ENCODE measurements at regions not wholly inside any gene's neighbourhood (a gene's known extent, or its start where the extent isn't known, plus 50 kb on each side); places are given as distances from the start of the nearest gene placed in this dataset.

DNA sequence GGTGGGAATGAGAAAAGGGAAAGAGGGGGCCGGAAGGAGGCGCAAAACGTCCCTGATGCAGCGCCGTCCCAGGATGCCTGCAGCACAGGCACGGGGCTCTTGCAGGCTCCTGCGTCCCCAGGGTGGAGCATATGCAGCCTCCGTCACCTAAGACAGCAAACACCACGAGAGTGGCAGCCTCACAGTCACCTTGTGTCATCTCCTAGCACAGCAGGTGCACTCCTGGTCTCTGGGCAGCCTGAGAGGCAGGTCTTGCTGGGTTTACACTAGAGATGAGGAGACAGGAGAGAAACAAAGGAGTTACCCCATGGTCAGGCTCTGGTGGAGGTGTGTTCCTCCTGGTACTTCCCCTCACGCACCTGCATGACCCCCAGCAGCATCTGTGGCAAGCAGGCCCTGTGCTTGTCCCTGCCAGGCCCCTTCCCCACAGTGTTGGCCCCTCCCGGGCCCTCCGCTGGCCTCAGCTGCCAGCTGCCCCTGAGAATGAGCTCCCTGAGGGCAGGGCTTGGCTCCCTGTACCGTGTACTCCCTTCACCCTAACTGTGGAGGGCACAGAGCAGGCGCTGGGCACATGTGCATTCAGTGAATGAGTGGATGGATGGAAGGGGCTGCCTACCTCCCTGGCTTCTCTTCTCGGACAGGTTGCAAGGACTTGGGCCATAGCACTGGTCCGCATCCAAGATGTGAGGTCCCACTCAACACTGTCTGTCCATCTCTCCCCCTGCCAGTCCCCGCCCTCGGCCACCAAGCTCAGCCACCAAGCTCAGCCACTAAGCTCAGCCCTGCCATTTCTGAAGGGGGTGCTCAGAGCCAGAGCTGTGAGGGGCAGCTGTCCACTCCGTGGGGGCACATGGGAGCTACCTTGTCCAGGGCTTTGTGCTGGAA, 988.6 kb downstream of the BRD1 start:
- TF ChIP-seq, protein P1, sequence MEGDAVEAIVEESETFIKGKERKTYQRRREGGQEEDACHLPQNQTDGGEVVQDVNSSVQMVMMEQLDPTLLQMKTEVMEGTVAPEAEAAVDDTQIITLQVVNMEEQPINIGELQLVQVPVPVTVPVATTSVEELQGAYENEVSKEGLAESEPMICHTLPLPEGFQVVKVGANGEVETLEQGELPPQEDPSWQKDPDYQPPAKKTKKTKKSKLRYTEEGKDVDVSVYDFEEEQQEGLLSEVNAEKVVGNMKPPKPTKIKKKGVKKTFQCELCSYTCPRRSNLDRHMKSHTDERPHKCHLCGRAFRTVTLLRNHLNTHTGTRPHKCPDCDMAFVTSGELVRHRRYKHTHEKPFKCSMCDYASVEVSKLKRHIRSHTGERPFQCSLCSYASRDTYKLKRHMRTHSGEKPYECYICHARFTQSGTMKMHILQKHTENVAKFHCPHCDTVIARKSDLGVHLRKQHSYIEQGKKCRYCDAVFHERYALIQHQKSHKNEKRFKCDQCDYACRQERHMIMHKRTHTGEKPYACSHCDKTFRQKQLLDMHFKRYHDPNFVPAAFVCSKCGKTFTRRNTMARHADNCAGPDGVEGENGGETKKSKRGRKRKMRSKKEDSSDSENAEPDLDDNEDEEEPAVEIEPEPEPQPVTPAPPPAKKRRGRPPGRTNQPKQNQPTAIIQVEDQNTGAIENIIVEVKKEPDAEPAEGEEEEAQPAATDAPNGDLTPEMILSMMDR (conservative IDR thresholded peaks at IDR 0.05; ENCODE audit: low read depth, low read length): no peak
- no peak for TF ChIP-seq MAZ (IDR thresholded peaks at IDR 0.05; ENCODE audit: borderline replicate concordance, low read depth, low read length)
- TF ChIP-seq MXI1 (IDR thresholded peaks at IDR 0.05; ENCODE audit: borderline replicate concordance, low read depth, low read length): no peak
- TF ChIP-seq RFX5 (IDR thresholded peaks at IDR 0.05; ENCODE audit: low read depth, low read length): no peak
- no peak for TF ChIP-seq POLR2A (IDR thresholded peaks at IDR 0.05; ENCODE audit: low read depth, low read length)
- TF ChIP-seq, protein P2, sequence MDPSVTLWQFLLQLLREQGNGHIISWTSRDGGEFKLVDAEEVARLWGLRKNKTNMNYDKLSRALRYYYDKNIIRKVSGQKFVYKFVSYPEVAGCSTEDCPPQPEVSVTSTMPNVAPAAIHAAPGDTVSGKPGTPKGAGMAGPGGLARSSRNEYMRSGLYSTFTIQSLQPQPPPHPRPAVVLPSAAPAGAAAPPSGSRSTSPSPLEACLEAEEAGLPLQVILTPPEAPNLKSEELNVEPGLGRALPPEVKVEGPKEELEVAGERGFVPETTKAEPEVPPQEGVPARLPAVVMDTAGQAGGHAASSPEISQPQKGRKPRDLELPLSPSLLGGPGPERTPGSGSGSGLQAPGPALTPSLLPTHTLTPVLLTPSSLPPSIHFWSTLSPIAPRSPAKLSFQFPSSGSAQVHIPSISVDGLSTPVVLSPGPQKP (IDR thresholded peaks at IDR 0.05; ENCODE audit: borderline replicate concordance, low read depth, low read length): no peak
- no peak for TF ChIP-seq FOS (IDR thresholded peaks at IDR 0.05; ENCODE audit: low read depth, low read length)
- no peak for TF ChIP-seq SMC3 (IDR thresholded peaks at IDR 0.05; ENCODE audit: low read depth, low read length)
- no peak for TF ChIP-seq CEBPB (IDR thresholded peaks at IDR 0.05; ENCODE audit: low read depth, low read length)
- TF ChIP-seq, protein P3, sequence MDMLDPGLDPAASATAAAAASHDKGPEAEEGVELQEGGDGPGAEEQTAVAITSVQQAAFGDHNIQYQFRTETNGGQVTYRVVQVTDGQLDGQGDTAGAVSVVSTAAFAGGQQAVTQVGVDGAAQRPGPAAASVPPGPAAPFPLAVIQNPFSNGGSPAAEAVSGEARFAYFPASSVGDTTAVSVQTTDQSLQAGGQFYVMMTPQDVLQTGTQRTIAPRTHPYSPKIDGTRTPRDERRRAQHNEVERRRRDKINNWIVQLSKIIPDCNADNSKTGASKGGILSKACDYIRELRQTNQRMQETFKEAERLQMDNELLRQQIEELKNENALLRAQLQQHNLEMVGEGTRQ (IDR thresholded peaks at IDR 0.05; ENCODE audit: low read depth, low read length): no peak

Measured in IMR-90 (cell line).